ENCODE measurements at regions not wholly inside any gene's neighbourhood (a gene's known extent, or its start where the extent isn't known, plus 50 kb on each side); places are given as distances from the start of the nearest gene placed in this dataset.

DNA sequence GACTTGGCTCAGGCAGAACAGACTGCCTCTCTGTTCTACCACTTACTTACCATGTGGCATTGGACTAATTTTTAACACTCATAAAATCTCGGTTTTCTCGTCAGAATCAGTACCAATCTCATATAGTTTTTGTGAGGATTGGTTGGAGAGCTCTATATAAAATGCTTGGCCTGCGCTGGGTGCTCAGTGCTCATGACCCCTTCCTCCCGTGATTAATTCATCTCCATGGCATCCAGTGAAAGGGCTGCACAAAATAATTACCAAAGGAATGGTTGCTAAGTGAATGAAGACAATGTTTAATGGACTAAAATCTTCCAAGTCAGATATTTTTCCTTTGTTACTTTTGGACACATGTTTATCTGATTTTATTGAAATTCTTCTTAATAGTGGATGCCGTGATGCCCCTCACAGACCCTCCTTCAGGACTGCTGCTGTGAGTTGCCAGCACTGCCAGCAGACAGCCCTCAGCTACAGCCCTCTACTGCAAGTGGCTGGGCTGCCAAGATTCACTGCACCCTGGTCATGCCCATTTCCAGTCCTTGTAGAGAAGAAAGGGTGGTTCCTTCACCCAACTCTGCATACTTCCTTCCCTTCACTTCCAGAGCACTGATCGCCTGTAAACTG, 436.5 kb downstream of the LMO4 start:
- TF ChIP-seq TAF1 (IDR thresholded peaks at IDR 0.05; ENCODE audit: low read depth, low read length): no peak
- no peak for TF ChIP-seq POLR2AphosphoS5 (IDR thresholded peaks at IDR 0.05; ENCODE audit: low read depth, low read length)
